Breast epithelium (tissue), 4 donors: ENCODE measurements at regions not wholly inside any gene's neighbourhood (a gene's known extent, or its start where the extent isn't known, plus 50 kb on each side); places are given as distances from the start of the nearest gene placed in this dataset.

Source experiments
- DNase-seq, 2 donors: peaks; one replicate each; pipeline ENCODE4 v3.0.0-alpha.2; 2019; ENCODE audit warnings: low spot score in 2 of 2
- H3K27ac ChIP-seq, 2 donors: fragments of 200-600 bp; sonication (generic) in 1 of 2; one replicate each; pipeline ENCODE4 v1.5.1; 2016 to 2019; ENCODE audit warnings: mild to moderate bottlenecking in 1 of 2
- H3K27me3 ChIP-seq, 2 donors: fragments of 200-600 bp; sonication (generic) in 1 of 2; one replicate each; pipeline versions ENCODE4 v1.5.1 to v1.6.0; 2017 to 2019; ENCODE audit warnings: control low read depth in 1 of 2, mild to moderate bottlenecking in 1 of 2
- H3K36me3 ChIP-seq: fragments of 200-600 bp; one replicate; pipeline ENCODE4 v1.5.1; 2019
- H3K4me1 ChIP-seq, 2 donors: fragments of 200-600 bp; sonication (generic); one replicate each; pipeline ENCODE4 v1.5.1; 2016 to 2019; ENCODE audit warnings: control low read depth in 1 of 2
- H3K4me3 ChIP-seq, 3 donors: fragments of 200-600 bp; sonication (generic); 1 replicate in 2 of 3; 2 replicates in 1 of 3; pipeline ENCODE4 v1.5.1; 2016 to 2019; ENCODE audit warnings: mild to moderate bottlenecking in 3 of 3, moderate library complexity in 2 of 3
- H3K9me3 ChIP-seq, 2 donors: fragments of 200-600 bp; sonication (generic) in 1 of 2; one replicate each; pipeline ENCODE4 v1.5.1; 2016 to 2019; ENCODE audit warnings: control low read depth in 1 of 2
- CTCF ChIP-seq, 3 donors: fragments of 450-650 bp; IDR thresholded peaks; one replicate each; pipeline ENCODE4 v1.5.1; 2016 to 2017; ENCODE audit warnings: antibody characterized with exemption in 3 of 3, mild to moderate bottlenecking in 3 of 3, moderate library complexity in 3 of 3
- POLR2A ChIP-seq: fragments of 450-650 bp; IDR thresholded peaks from one replicate; pipeline ENCODE4 v1.6.1; 2016; ENCODE audit warnings: antibody characterized with exemption, mild to moderate bottlenecking, moderate library complexity
- POLR2AphosphoS5 ChIP-seq, 3 donors: sonication (generic); formaldehyde crosslinking; IDR thresholded peaks; one replicate each; pipeline ENCODE4 v1.6.1; 2017; ENCODE audit warnings: antibody characterized with exemption in 3 of 3
- intact Hi-C: fragments of 100-400 bp; cut with DNase I; formaldehyde crosslinking; loops from one replicate; pipeline ENCODE4 v1.15.1; 2023; ENCODE audit warnings: low total_unique reads

DNA sequence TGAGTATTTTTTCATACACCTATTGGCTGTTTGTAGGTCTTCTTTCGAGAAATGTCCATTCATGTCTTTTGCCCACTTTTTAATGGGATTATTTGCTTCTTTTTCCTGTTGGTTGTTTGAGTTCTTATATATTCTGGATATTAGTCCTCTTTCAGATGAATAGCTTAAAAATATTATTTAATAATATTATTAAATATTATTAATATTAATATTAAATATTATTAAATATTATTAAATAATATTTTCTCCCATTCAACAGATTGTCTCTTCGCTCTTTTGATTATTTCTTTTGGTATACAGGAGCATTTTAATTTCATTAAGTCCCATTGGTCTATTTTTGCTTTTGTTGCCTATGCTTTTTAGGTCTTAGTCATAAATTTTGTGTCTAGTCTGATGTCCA is 361.9 kb downstream of the TSN start:
- Histone ChIP-seq H3K4me1 (no peaks in the 10 kb centered on the region), H3K36me3 (no peaks in the 10 kb centered on the region), H3K27ac (no peak overlapping the region), H3K27me3 (no peaks in the 10 kb centered on the region), H3K4me3 (no peak overlapping the region), H3K9me3 (peaks cover 3 to 14% of the 10 kb centered on the region in 2 donors)
- DNase-seq = no peak
- intact Hi-C loops = no loop called here
- no peak for TF ChIP-seq CTCF (IDR thresholded peaks at IDR 0.05)
- no peak for TF ChIP-seq POLR2A
- TF ChIP-seq POLR2AphosphoS5 (IDR thresholded peaks at IDR 0.05) = no peak

DNA sequence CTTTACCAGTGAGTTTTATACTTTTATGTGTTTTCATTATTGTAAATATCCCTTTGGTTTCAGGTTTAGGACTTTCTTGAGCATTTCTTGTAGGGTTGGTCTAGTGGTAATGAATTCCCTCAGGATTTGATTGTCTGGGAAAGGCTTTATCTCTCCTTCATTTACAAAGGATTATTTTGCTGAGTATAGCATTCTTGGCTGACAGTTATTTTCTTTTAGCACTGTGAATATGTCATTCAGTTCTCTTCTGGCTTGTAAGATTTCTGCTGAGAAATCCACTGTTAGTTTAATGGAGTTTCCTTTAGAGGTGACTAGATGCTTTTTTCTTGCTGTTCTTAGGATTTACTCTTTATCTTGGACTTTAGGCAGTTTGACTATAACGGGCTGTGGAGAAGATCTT is 373.9 kb downstream of the TSN start:
- TF ChIP-seq CTCF (IDR thresholded peaks at IDR 0.05) = no peak
- TF ChIP-seq POLR2AphosphoS5 (IDR thresholded peaks at IDR 0.05) = no peak
- TF ChIP-seq POLR2A = no peak
- H3K4me3 ChIP-seq = no peak overlapping the region
- H3K9me3 ChIP-seq = peaks cover 34 to 45% of the 10 kb centered on the region in 2 donors
- no peaks in the 10 kb centered on the region for H3K36me3 ChIP-seq
- intact Hi-C loops = no loop called here
- H3K27me3 ChIP-seq = no peaks in the 10 kb centered on the region
- H3K27ac ChIP-seq = no peak overlapping the region
- no peak for DNase-seq
- no peaks in the 10 kb centered on the region for H3K4me1 ChIP-seq

- no peak overlapping the region for H3K27ac ChIP-seq
- H3K4me3 ChIP-seq = no peak overlapping the region
- H3K36me3 ChIP-seq = no peaks in the 10 kb centered on the region
- TF ChIP-seq POLR2A (no peak), CTCF (IDR thresholded peaks at IDR 0.05) (no peak), POLR2AphosphoS5 (IDR thresholded peaks at IDR 0.05) (no peak)
- DNase-seq = no peak
- intact Hi-C loops = no loop called here
- no peaks in the 10 kb centered on the region for H3K27me3 ChIP-seq
- H3K9me3 ChIP-seq = peaks cover 21 to 26% of the 10 kb centered on the region in 2 donors
- no peaks in the 10 kb centered on the region for H3K4me1 ChIP-seq
Observed at GRCh38 chr2:122132147-122132691, 376.8 kb downstream of the TSN start.

GRCh38 chr2:122135021-122135937 is 379.8 kb downstream of the TSN start:
- Histone ChIP-seq H3K27me3 (no peaks in the 10 kb centered on the region), H3K36me3 (no peaks in the 10 kb centered on the region), H3K4me1 (no peaks in the 10 kb centered on the region), H3K9me3 (peaks cover 8 to 14% of the 10 kb centered on the region in 2 donors), H3K27ac (no peak overlapping the region), H3K4me3 (no peak overlapping the region)
- no peak for TF ChIP-seq CTCF (IDR thresholded peaks at IDR 0.05)
- TF ChIP-seq POLR2AphosphoS5 (IDR thresholded peaks at IDR 0.05) = no peak
- TF ChIP-seq POLR2A = no peak
- intact Hi-C loops = no loop called here
- no peak for DNase-seq

GRCh38 chr2:122136056-122136455 is 380.6 kb downstream of the TSN start:
- no peak for TF ChIP-seq POLR2AphosphoS5 (IDR thresholded peaks at IDR 0.05)
- no peak for TF ChIP-seq CTCF (IDR thresholded peaks at IDR 0.05)
- TF ChIP-seq POLR2A = no peak
- Histone ChIP-seq H3K9me3 (peaks cover under 1 to 7% of the 10 kb centered on the region in 2 donors), H3K4me3 (no peak overlapping the region), H3K4me1 (no peaks in the 10 kb centered on the region), H3K27ac (no peak overlapping the region), H3K27me3 (no peaks in the 10 kb centered on the region), H3K36me3 (no peaks in the 10 kb centered on the region)
- DNase-seq = no peak
- intact Hi-C loops = no loop called here
